Hepatic stellate cell (primary cell): ENCODE measurements at regions not wholly inside any gene's neighbourhood (a gene's known extent, or its start where the extent isn't known, plus 50 kb on each side); places are given as distances from the start of the nearest gene placed in this dataset.
"Not testable (repeated sequence)": the region's sequence is repeated elsewhere in the genome, so short reads cannot be mapped to it uniquely, and the experiment has no call there.

ENCODE experiments used
- DNase-seq: peaks from one replicate; pipeline ENCODE4 v3.0.0; 2011; ENCODE audit warnings: low spot score

GRCh38 chr7:23938215-23938614, 228.2 kb downstream of the STK31 start:
- DNase-seq: no peak

GRCh38 chr7:23938937-23939552, 229.0 kb downstream of the STK31 start:
- DNase-seq: peak; percentile 34

- DNase-seq: not testable (repeated sequence)
These were observed 229.7 kb downstream of the STK31 start for GRCh38 chr7:23939747-23940146.

GRCh38 chr7:23941551-23941950, 231.5 kb downstream of the STK31 start:
- no peak for DNase-seq

- no peak for DNase-seq
These were observed 232.0 kb downstream of the STK31 start for GRCh38 chr7:23942032-23942431.

- no peak for DNase-seq
These were observed 234.1 kb downstream of the STK31 start for GRCh38 chr7:23944131-23944530.

- DNase-seq: no peak
These were observed 235.5 kb downstream of the STK31 start for GRCh38 chr7:23945472-23945871.

GRCh38 chr7:23955145-23955544, 245.1 kb downstream of the STK31 start:
- no peak for DNase-seq

GRCh38 chr7:23955600-23956149, 245.7 kb downstream of the STK31 start:
- DNase-seq: no peak

GRCh38 chr7:23956772-23957576, 247.0 kb downstream of the STK31 start:
- peak; percentile 48 for DNase-seq

GRCh38 chr7:23959821-23960220, 249.8 kb downstream of the STK31 start:
- no peak for DNase-seq

- DNase-seq: no peak
These were observed 250.3 kb downstream of the STK31 start for GRCh38 chr7:23960361-23960760.

- no peak for DNase-seq
These were observed 253.6 kb downstream of the STK31 start for GRCh38 chr7:23963461-23964165.

- DNase-seq: no peak
These were observed 254.7 kb downstream of the STK31 start for GRCh38 chr7:23964715-23965114.

GRCh38 chr7:23965296-23965695, 255.3 kb downstream of the STK31 start:
- no peak for DNase-seq

GRCh38 chr7:23966941-23967340, 256.9 kb downstream of the STK31 start:
- DNase-seq: no peak

- no peak for DNase-seq
These were observed 258.1 kb downstream of the STK31 start for GRCh38 chr7:23967949-23968599.

- DNase-seq: no peak
These were observed 258.8 kb downstream of the STK31 start for GRCh38 chr7:23968791-23969190.

- DNase-seq: no peak
These were observed 259.4 kb downstream of the STK31 start for GRCh38 chr7:23969443-23969842.

GRCh38 chr7:23970193-23970592, 260.2 kb downstream of the STK31 start:
- DNase-seq: no peak

GRCh38 chr7:23971031-23971430, 261.0 kb downstream of the STK31 start:
- no peak for DNase-seq

- DNase-seq: no peak
These were observed 262.0 kb downstream of the STK31 start for GRCh38 chr7:23972057-23972456.
